GM12874 (cell line): ENCODE measurements at regions not wholly inside any gene's neighbourhood (a gene's known extent, or its start where the extent isn't known, plus 50 kb on each side); places are given as distances from the start of the nearest gene placed in this dataset.

Source experiments
- TF ChIP-seq, protein P1 (sequence below): IDR thresholded peaks from 2 replicates; pipeline ENCODE4 v1.5.1; 2011; ENCODE audit warnings: low read depth, mild to moderate bottlenecking, control low read depth, low read length, moderate library complexity; ENCODE audit not compliant: insufficient read depth

DNA sequence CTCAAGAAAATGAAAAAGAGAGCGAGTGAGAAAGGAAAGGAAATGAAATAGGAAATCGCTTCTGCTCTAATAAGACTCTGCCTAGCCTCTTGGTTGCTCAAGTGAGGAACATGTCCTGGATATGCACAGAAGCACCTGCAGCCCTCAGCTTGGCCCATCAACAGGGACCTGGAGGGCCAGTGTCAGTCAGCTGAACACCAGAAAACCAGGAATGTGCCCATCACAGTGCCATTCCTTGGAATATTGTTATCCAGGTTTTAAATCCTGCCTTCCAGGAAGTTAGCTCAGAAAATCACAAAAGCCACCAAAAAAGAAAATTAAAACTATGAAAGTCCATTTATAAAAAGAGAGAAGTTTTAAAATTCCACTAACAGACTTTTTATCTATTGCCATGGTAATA lies 173.4 kb upstream of the TPM1 start:
- TF ChIP-seq, protein P1, sequence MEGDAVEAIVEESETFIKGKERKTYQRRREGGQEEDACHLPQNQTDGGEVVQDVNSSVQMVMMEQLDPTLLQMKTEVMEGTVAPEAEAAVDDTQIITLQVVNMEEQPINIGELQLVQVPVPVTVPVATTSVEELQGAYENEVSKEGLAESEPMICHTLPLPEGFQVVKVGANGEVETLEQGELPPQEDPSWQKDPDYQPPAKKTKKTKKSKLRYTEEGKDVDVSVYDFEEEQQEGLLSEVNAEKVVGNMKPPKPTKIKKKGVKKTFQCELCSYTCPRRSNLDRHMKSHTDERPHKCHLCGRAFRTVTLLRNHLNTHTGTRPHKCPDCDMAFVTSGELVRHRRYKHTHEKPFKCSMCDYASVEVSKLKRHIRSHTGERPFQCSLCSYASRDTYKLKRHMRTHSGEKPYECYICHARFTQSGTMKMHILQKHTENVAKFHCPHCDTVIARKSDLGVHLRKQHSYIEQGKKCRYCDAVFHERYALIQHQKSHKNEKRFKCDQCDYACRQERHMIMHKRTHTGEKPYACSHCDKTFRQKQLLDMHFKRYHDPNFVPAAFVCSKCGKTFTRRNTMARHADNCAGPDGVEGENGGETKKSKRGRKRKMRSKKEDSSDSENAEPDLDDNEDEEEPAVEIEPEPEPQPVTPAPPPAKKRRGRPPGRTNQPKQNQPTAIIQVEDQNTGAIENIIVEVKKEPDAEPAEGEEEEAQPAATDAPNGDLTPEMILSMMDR: no peak

DNA sequence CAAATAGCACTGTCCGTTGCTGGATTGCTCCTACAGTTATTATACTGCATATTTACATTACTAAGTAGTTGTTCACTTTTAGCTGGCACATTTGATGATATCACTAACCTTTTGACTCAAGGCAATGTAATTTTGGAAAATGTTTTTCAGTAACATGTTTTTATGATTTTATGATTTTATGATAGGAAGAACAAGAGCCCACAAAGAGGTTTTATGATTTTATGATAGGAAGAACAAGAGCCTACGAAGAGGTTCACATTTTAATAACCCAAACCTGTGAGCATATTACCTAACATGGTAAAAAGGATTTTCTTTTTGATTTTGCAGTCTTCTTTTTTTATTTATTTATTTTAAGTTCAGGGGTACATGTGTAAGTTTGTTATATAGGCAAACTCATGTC lies 172.3 kb upstream of the TPM1 start:
- TF ChIP-seq, protein P1: no peak

DNA sequence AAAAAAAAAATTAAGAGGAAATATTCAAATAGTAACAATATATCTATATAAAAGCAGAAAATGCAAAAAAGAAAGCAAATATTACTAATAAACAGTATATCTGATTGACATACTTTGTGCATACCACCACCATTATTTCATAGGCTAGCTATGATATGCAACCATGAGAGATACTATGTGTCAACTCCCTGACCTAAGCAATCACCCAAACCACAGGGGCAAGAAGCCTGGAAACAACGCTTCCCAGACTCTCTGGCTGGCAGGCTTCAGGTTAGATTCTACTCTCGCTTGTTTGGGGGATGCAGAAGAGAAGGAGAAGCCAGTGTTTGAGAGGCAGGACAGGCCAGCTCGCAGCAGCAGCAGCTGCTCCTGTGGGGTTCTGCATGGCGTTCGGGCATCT lies 169.3 kb upstream of the TPM1 start:
- TF ChIP-seq, protein P1: no peak

DNA sequence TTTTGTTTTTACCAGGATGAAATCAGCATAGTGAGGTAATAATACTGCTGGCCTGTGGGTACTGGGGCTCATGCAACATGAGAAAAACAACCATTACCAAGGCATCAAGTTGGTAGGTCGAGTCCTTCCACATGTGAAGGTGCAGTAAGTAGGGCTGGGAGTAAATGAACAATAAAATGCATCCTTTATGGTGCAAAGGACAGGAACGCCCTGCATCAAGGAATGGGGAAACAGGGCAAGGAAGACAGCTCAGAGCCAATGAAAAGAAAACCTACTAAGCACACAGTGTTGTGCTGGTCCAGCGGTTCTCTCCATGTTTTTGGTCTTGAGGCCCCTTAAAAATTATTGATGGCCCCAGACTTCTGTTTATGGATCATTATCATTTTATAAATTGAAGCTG lies 168.5 kb upstream of the TPM1 start:
- TF ChIP-seq, protein P1: no peak

DNA sequence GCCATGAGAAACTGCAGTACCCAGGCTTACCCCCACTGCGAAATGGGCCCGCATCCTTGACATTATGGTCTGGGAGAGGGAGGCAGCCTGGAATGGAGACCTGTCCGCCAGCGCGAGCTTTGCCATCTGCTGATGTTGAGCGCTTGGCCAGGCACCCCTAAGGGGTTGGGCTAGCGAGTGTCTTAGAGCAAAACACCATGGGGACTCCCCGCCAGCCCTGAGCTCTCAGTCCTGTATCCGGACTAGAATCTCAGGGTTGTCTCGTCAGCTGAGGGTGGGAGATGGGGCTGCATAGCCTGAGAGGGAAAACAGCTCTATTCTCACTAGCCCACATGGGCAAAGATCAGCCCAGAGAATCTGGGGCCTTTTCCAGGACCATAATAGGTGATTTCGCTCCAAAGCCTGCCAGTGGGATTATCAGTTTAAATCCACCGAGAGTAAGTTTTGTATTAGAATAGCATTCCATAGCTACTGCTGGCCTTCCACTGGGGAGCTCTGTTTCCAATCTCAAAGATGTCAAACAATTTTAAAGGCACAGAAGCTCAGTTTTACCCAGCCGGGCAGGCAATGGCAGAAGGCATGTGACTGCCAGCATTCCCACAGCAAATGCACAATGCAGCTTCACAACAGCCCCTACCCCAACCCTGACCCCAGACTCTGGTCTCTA lies 167.5 kb upstream of the TPM1 start:
- TF ChIP-seq, protein P1: no peak

DNA sequence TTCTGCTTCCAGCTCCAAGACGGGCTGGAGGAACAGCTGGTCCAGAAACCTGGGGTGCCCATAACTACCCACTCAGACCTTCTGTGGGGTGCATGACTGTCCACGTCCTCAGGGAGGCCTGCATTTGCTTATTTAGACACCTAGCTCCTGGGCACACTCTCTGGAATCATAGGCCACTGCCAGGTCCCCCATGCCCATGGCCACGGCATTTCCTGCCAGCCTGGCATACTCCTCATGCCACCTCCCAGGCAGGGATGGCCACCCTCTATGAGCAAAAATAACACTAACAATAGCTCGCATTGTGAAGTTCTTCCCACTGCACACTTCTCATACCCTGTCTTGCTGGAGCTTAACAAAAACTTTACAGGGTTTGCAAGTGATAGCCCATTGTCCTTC lies 166.9 kb upstream of the TPM1 start:
- TF ChIP-seq, protein P1: no peak

DNA sequence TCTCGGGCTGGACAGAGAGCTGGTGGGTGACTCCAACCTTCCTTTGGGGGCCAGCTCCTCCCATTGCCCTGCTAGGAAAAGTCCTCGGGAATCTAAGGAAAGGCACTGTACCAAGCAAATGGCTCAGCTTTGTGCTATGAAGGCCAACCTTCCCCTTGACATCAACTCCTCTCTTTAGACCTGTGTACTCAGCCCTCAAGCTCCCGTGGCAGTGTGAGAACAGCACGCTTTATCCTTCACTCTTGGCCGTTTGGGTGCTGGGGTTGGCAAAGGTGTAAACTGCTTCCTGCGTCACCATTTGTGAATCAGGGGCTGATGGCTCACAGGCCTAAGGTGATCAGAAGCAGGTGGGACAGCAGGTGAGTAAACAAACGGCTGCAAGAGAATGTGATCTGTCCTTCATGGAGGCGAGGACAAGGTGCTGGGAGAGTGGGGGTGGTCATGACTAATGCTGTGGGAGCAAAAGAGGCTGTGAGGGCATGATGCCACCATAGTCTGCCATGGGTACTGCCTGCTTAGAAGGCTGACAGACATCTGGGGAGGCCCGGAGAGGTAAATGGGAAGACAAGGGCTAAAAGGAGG lies 165.2 kb upstream of the TPM1 start:
- TF ChIP-seq, protein P1: no peak
